Neuronal stem cell (in vitro differentiated cells): ENCODE measurements at regions not wholly inside any gene's neighbourhood (a gene's known extent, or its start where the extent isn't known, plus 50 kb on each side); places are given as distances from the start of the nearest gene placed in this dataset.
A peak's percentile ranks its signal among the peaks of the same experiment; 100 is the strongest.
"Not testable (repeated sequence)": the region's sequence is repeated elsewhere in the genome, so short reads cannot be mapped to it uniquely, and the experiment has no call there.

Experiments
- DNase-seq: peaks from one replicate; pipeline ENCODE4 v3.0.0-alpha.2; 2013; ENCODE audit warnings: low spot score
- H2AFZ ChIP-seq: one replicate; pipeline ENCODE4 v1.6.1; 2013; ENCODE audit warnings: mild to moderate bottlenecking, low read length, inconsistent platforms
- H2AK5ac ChIP-seq: 2 replicates; pipeline ENCODE4 v1.6.1; 2013; ENCODE audit warnings: low read depth, mild to moderate bottlenecking, inconsistent platforms, low read length, moderate library complexity, mixed read lengths
- H2BK120ac ChIP-seq: 2 replicates; pipeline ENCODE4 v1.6.1; 2013; ENCODE audit warnings: low read depth, mild to moderate bottlenecking, inconsistent platforms, low read length, moderate library complexity, mixed read lengths
- H2BK12ac ChIP-seq: one replicate; pipeline ENCODE4 v1.6.1; 2013; ENCODE audit warnings: low read length, inconsistent platforms
- H2BK15ac ChIP-seq: 2 replicates; pipeline ENCODE4 v1.6.1; 2013; ENCODE audit warnings: mild to moderate bottlenecking, low read length, inconsistent platforms, mixed read lengths
- H2BK5ac ChIP-seq: one replicate; pipeline ENCODE4 v1.6.1; 2013; ENCODE audit warnings: inconsistent platforms, mild to moderate bottlenecking, low read length, moderate library complexity
- H3K14ac ChIP-seq: one replicate; pipeline ENCODE4 v1.6.1; 2013; ENCODE audit warnings: low read length, inconsistent platforms
- H3K18ac ChIP-seq: 2 replicates; pipeline ENCODE4 v1.6.1; 2013; ENCODE audit warnings: low read length, inconsistent platforms
- H3K23ac ChIP-seq: 2 replicates; pipeline ENCODE4 v1.6.1; 2013; ENCODE audit warnings: low read depth, mild to moderate bottlenecking, mixed read lengths, low read length, inconsistent platforms; ENCODE audit not compliant: poor library complexity
- H3K27ac ChIP-seq: replicated peaks from 3 replicates; pipeline ENCODE4 v1.5.1; 2013; ENCODE audit warnings: low read length, inconsistent platforms
- H3K27me3 ChIP-seq, 3 experiments: 2 replicates each; pipeline ENCODE4 v1.6.1; 2013; ENCODE audit warnings: low read length in 3 of 3, mild to moderate bottlenecking in 2 of 3, inconsistent platforms in 1 of 3, low read depth in 1 of 3, mixed read lengths in 1 of 3, moderate library complexity in 1 of 3; ENCODE audit not compliant: control insufficient read depth in 3 of 3, insufficient read depth in 3 of 3
- H3K36me3 ChIP-seq, 2 donors: replicated peaks in 1 of 2; 2 replicates each; pipeline ENCODE4 v1.6.1; 2013; ENCODE audit warnings: low read length in 2 of 2; ENCODE audit not compliant: control insufficient read depth in 2 of 2, insufficient read depth in 2 of 2
- H3K4ac ChIP-seq: 2 replicates; pipeline ENCODE4 v1.6.1; 2013; ENCODE audit warnings: inconsistent platforms, mild to moderate bottlenecking, low read length, moderate library complexity
- H3K4me1 ChIP-seq, 2 donors: 1 replicate in 1 of 2; 2 replicates in 1 of 2; pipeline ENCODE4 v1.6.1; 2013; ENCODE audit warnings: low read length in 2 of 2, low read depth in 1 of 2; ENCODE audit not compliant: control insufficient read depth in 2 of 2, insufficient read depth in 1 of 2
- H3K4me2 ChIP-seq: one replicate; pipeline ENCODE4 v1.6.1; 2013; ENCODE audit warnings: mild to moderate bottlenecking, low read length, inconsistent platforms; ENCODE audit not compliant: insufficient read depth, poor library complexity, severe bottlenecking
- H3K4me3 ChIP-seq, 2 donors: 2 replicates each; pipeline ENCODE4 v1.5.1; 2013; ENCODE audit warnings: low read length in 2 of 2, mild to moderate bottlenecking in 2 of 2, inconsistent platforms in 1 of 2, moderate library complexity in 1 of 2
- H3K79me1 ChIP-seq: one replicate; pipeline ENCODE4 v1.6.1; 2013; ENCODE audit warnings: low read depth, mild to moderate bottlenecking, inconsistent platforms, low read length, moderate library complexity
- H3K9ac ChIP-seq: one replicate; pipeline ENCODE4 v1.6.1; 2013; ENCODE audit warnings: mild to moderate bottlenecking, low read depth, low read length, inconsistent platforms; ENCODE audit not compliant: poor library complexity
- H3K9me3 ChIP-seq, 2 donors: replicated peaks in 1 of 2; 2 replicates each; pipeline versions ENCODE3 to v1.6.1; 2013; ENCODE audit warnings: low read length in 2 of 2, mild to moderate bottlenecking in 2 of 2, inconsistent platforms in 1 of 2, low read depth in 1 of 2, mixed read lengths in 1 of 2, moderate library complexity in 1 of 2; ENCODE audit not compliant: control insufficient read depth in 2 of 2, insufficient read depth in 1 of 2
- H4K8ac ChIP-seq: one replicate; pipeline ENCODE4 v1.6.1; 2013; ENCODE audit warnings: low read depth, mild to moderate bottlenecking, inconsistent platforms, low read length, moderate library complexity
- H4K91ac ChIP-seq: one replicate; pipeline ENCODE4 v1.6.1; 2013; ENCODE audit warnings: low read length, low read depth, mild to moderate bottlenecking, inconsistent platforms; ENCODE audit not compliant: poor library complexity
- WGBS, 2 donors: extraction: QIAGEN DNeasy Blood & Tissue Kit; methylation state at CpG; one replicate each; pipeline ENCODE4 v1.1.7; 2013; ENCODE audit warnings: missing lambda C conversion rate in 2 of 2, mixed read lengths in 1 of 2; ENCODE audit not compliant: insufficient read length in 2 of 2, insufficient replicate concordance in 1 of 2; ENCODE audit errors: extremely low coverage in 2 of 2; 5-methylcytosine and 5-hydroxymethylcytosine counted together

DNA sequence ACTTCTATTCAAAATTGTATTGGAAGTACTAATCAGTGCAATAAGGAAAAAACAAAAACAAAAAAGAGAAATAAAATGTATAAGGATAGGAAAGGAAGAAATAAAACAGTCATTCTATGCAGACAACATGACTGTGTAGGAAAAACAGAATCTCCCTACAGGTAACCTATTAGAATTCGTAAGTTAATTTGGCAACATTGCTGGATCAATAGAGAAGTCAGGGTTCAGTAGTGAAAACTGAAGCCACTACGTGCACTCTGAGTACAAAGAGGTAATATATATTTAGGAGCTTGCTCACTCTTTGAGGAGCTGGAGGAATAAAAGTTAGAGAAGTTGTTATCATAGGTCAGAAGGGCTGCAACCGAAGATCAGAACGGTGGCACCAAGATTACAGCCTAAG lies 84.0 kb upstream of the BMAL1 start:
- Histone ChIP-seq H3K4me3 (no peak overlapping the region), H4K91ac (no peak overlapping the region), H3K79me1 (no peaks in the 10 kb centered on the region), H4K8ac (no peak overlapping the region), H3K14ac (no peak overlapping the region), H2AK5ac (no peak overlapping the region), H3K23ac (no peak overlapping the region), H3K36me3 (no peaks in the 10 kb centered on the region), H3K4me2 (no peak overlapping the region), H2BK120ac (no peak overlapping the region), H3K9ac (no peak overlapping the region), H3K27ac (no peak overlapping the region), H2AFZ (no peak overlapping the region), H3K27me3 (no peaks in the 10 kb centered on the region), H3K18ac (no peak overlapping the region), H2BK5ac (no peak overlapping the region), H3K9me3 (peaks cover 13 to 34% of the 10 kb centered on the region in 2 donors), H2BK12ac (no peak overlapping the region), H3K4me1 (no peaks in the 10 kb centered on the region), H3K4ac (no peak overlapping the region), H2BK15ac (no peak overlapping the region)
- no peak for DNase-seq
- WGBS, 2 donors = no CpG with 5 or more reads among the region's 4 CpGs

DNA sequence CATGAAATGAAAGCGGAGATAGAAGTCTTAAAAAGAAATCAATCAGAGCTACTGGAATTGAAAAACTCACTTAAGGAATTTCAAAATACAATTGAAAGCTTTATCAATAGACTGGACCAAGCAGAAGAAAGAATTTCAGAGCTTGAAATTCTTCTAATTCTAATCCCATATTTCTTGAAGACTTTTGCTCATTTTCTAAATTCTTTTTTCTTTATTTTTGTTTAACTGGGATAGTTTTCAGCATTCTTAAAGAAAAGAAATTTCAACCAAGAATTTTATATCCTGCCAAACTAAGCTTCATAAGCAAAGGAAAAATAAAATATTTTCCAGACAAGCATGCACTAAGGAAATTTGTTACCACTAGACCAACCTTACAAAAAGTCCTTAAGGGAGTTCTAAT lies 80.2 kb upstream of the BMAL1 start:
- not testable (repeated sequence) for DNase-seq, H2AFZ ChIP-seq, H4K8ac ChIP-seq

DNA sequence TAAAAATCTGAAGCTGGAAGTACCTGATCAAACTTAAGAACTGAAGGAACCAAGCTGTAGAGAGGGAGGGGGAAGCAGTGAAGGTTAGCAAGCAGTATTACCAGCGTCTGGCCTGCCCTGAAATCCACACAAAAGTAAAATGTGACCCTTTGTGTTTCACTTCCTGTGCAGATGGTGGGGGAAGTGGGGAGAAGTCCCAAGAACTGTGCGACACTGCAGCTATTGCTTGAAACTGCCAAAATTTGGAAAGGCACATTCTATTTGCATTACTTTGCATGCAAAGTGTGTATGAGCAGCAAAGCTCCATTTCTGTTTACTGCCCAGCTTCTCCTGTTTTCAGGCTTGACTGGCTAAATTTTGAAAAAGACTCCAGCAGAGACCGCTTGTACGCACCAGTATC lies 72.1 kb upstream of the BMAL1 start:
- Histone ChIP-seq H3K4ac (no peak overlapping the region), H2BK120ac (no peak overlapping the region), H3K27ac (no peak overlapping the region), H3K9ac (no peak overlapping the region), H2BK12ac (no peak overlapping the region), H4K8ac (no peak overlapping the region), H2BK15ac (no peak overlapping the region), H3K4me1 (peaks cover 17 to 41% of the 10 kb centered on the region in 2 donors), H2AFZ (peak overlapping the region; percentile 85), H4K91ac (no peak overlapping the region), H3K9me3 (peaks cover 0 to 4% of the 10 kb centered on the region in 2 donors), H3K4me2 (no peak overlapping the region), H3K79me1 (no peaks in the 10 kb centered on the region), H3K23ac (no peak overlapping the region), H2AK5ac (no peak overlapping the region), H3K14ac (no peak overlapping the region), H2BK5ac (no peak overlapping the region), H3K36me3 (no peaks in the 10 kb centered on the region), H3K18ac (no peak overlapping the region), H3K27me3 (no peaks in the 10 kb centered on the region), H3K4me3 (no peak overlapping the region)
- no peak for DNase-seq
- no CpG with 5 or more reads among the region's 4 CpGs for whole genome bisulfite sequencing, 2 donors

More for the DNA sequence above, 80.2 kb upstream of the BMAL1 start:
- H3K4me3 ChIP-seq, H3K14ac ChIP-seq, H2AK5ac ChIP-seq, H3K9ac ChIP-seq, H3K36me3 ChIP-seq, H2BK5ac ChIP-seq, H3K27ac ChIP-seq, H4K91ac ChIP-seq, H2BK120ac ChIP-seq, H3K4me1 ChIP-seq, H3K23ac ChIP-seq, H2BK15ac ChIP-seq, H3K4ac ChIP-seq, H3K4me2 ChIP-seq, H3K27me3 ChIP-seq, H2BK12ac ChIP-seq, H3K79me1 ChIP-seq, H3K18ac ChIP-seq: not testable (repeated sequence)
- peaks cover 6 to 22% of the 10 kb centered on the region in 2 donors for H3K9me3 ChIP-seq
- no CpG with 5 or more reads among the region's 1 CpG for WGBS, 2 donors

DNA sequence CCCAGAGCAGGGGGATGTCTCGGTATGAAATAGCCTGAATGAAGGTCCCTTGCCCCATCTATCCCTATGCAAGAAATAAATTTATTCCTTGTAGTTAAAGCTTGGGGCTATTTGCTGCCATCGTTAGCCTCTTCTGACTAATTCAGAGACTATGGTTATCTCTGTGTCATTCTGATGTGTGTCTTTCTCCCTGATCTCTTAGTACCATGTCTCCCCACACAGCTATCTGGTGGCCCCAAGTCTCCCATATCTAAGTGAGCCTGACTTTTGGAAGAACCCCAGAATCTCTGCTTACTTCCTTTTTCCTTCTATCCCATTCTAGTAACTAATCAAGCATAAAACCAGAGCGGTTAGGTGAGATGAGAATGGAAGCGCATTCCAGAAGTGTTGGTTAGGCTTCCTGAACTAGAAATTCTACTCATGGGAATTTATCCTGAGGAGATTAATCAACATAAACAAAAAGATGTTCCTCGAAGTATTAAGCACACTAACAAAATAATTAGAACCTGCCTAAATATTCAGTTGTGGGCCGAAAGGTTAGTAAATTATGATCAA lies 71.4 kb upstream of the BMAL1 start:
- Histone ChIP-seq H2BK12ac (no peak overlapping the region), H2BK5ac (no peak overlapping the region), H3K23ac (no peak overlapping the region), H3K36me3 (no peaks in the 10 kb centered on the region), H3K9me3 (peaks cover 0 to 3% of the 10 kb centered on the region in 2 donors), H4K91ac (no peak overlapping the region), H2AFZ (peak overlapping the region; percentile 85), H2BK120ac (no peak overlapping the region), H3K27me3 (no peaks in the 10 kb centered on the region), H3K79me1 (no peaks in the 10 kb centered on the region), H3K18ac (no peak overlapping the region), H3K4me2 (no peak overlapping the region), H4K8ac (no peak overlapping the region), H2BK15ac (no peak overlapping the region), H3K4me1 (peaks cover 17 to 41% of the 10 kb centered on the region in 2 donors), H3K27ac (no peak overlapping the region), H3K4ac (no peak overlapping the region), H2AK5ac (no peak overlapping the region), H3K9ac (no peak overlapping the region), H3K14ac (no peak overlapping the region), H3K4me3 (no peak overlapping the region)
- WGBS, 2 donors = no CpG with 5 or more reads among the region's 6 CpGs
- DNase-seq = no peak
